ENCODE measurements at regions not wholly inside any gene's neighbourhood (a gene's known extent, or its start where the extent isn't known, plus 50 kb on each side); places are given as distances from the start of the nearest gene placed in this dataset.

- DNase-seq (ENCODE audit: low read depth), result no peak
- no peak overlapping the region for H3K4me3 ChIP-seq (ENCODE audit: low read depth, low read length)
- TF ChIP-seq, protein P1, sequence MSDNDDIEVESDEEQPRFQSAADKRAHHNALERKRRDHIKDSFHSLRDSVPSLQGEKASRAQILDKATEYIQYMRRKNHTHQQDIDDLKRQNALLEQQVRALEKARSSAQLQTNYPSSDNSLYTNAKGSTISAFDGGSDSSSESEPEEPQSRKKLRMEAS (IDR thresholded peaks at IDR 0.05; ENCODE audit: low read depth, low read length), result no peak
- TF ChIP-seq MYC (IDR thresholded peaks at IDR 0.05; ENCODE audit: low read depth, low read length) (no peak), POLR2A (IDR thresholded peaks at IDR 0.05; ENCODE audit: extremely low read depth, insufficient read length) (no peak), CTCF (IDR thresholded peaks at IDR 0.05; ENCODE audit: low read depth, low read length) (no peak)
Observed at GRCh38 chr6:169884158-169884557, 132.7 kb downstream of the ERMARD start.

GRCh38 chr6:169883316-169883715 lies 131.9 kb downstream of the ERMARD start:
- no peak for DNase-seq (ENCODE audit: low read depth)
- TF ChIP-seq MYC (IDR thresholded peaks at IDR 0.05; ENCODE audit: low read depth, low read length), result no peak
- no peak for TF ChIP-seq POLR2A (IDR thresholded peaks at IDR 0.05; ENCODE audit: extremely low read depth, insufficient read length)
- TF ChIP-seq, protein P1 (IDR thresholded peaks at IDR 0.05; ENCODE audit: low read depth, low read length), result no peak
- no peak for TF ChIP-seq CTCF (IDR thresholded peaks at IDR 0.05; ENCODE audit: low read depth, low read length)
- H3K4me3 ChIP-seq (ENCODE audit: low read depth, low read length), result no peak overlapping the region

DNA sequence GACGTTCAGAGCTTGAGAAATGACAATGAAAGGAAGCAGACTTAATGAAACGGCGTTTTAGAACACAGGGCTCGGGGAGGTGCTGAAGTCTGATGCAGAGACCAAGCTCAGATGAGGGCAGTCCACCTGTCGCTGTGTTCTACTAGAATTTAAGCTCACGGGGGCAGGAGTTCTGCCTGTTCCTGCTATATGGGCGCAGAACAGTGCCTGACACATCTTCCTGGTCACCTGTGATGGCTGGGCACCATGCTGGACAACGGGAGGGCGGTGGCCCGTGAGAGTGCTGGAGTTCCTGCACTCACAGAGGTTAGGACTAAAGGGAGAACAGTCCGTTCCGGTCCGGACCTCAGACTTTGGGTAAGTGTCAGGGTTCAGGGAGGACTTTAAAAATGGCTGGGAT lies 130.6 kb downstream of the ERMARD start:
- no peak overlapping the region for H3K4me3 ChIP-seq (ENCODE audit: low read depth, low read length)
- TF ChIP-seq POLR2A (IDR thresholded peaks at IDR 0.05; ENCODE audit: extremely low read depth, insufficient read length), result no peak
- TF ChIP-seq MYC (IDR thresholded peaks at IDR 0.05; ENCODE audit: low read depth, low read length), result no peak
- TF ChIP-seq CTCF (IDR thresholded peaks at IDR 0.05; ENCODE audit: low read depth, low read length), result no peak
- TF ChIP-seq, protein P1 (IDR thresholded peaks at IDR 0.05; ENCODE audit: low read depth, low read length), result no peak
- no peak for DNase-seq (ENCODE audit: low read depth)

GRCh38 chr6:169881398-169881797 lies 130.0 kb downstream of the ERMARD start:
- H3K4me3 ChIP-seq (ENCODE audit: low read depth, low read length), result no peak overlapping the region
- TF ChIP-seq POLR2A (IDR thresholded peaks at IDR 0.05; ENCODE audit: extremely low read depth, insufficient read length) (no peak), MYC (IDR thresholded peaks at IDR 0.05; ENCODE audit: low read depth, low read length) (no peak), CTCF (IDR thresholded peaks at IDR 0.05; ENCODE audit: low read depth, low read length) (no peak)
- TF ChIP-seq, protein P1 (IDR thresholded peaks at IDR 0.05; ENCODE audit: low read depth, low read length), result no peak
- no peak for DNase-seq (ENCODE audit: low read depth)

- no peak overlapping the region for H3K4me3 ChIP-seq (ENCODE audit: low read depth, low read length)
- no peak for DNase-seq (ENCODE audit: low read depth)
- no peak for TF ChIP-seq MYC (IDR thresholded peaks at IDR 0.05; ENCODE audit: low read depth, low read length)
- no peak for TF ChIP-seq POLR2A (IDR thresholded peaks at IDR 0.05; ENCODE audit: extremely low read depth, insufficient read length)
- TF ChIP-seq, protein P1 (IDR thresholded peaks at IDR 0.05; ENCODE audit: low read depth, low read length), result no peak
- no peak for TF ChIP-seq CTCF (IDR thresholded peaks at IDR 0.05; ENCODE audit: low read depth, low read length)
Observed at GRCh38 chr6:169880516-169880915, 129.1 kb downstream of the ERMARD start.

GRCh38 chr6:169869301-169869700 lies 117.9 kb downstream of the ERMARD start:
- no peak for TF ChIP-seq CTCF (IDR thresholded peaks at IDR 0.05; ENCODE audit: low read depth, low read length)
- no peak for TF ChIP-seq POLR2A (IDR thresholded peaks at IDR 0.05; ENCODE audit: extremely low read depth, insufficient read length)
- no peak for TF ChIP-seq MYC (IDR thresholded peaks at IDR 0.05; ENCODE audit: low read depth, low read length)
- TF ChIP-seq, protein P1 (IDR thresholded peaks at IDR 0.05; ENCODE audit: low read depth, low read length), result no peak
- no peak for DNase-seq (ENCODE audit: low read depth)
- H3K4me3 ChIP-seq (ENCODE audit: low read depth, low read length), result no peak overlapping the region
